ENCODE measurements at regions not wholly inside any gene's neighbourhood (a gene's known extent, or its start where the extent isn't known, plus 50 kb on each side); places are given as distances from the start of the nearest gene placed in this dataset.

GRCh38 chr14:22337521-22337920, 251.5 kb downstream of the DAD1 start:
- Histone ChIP-seq H3K56ac (replicated peaks; ENCODE audit: insufficient read length, low read depth, low read length) (no peak overlapping the region), H4K5ac (ENCODE audit: insufficient read length, low read depth, low read length) (no peak overlapping the region), H3K23ac (ENCODE audit: insufficient read length) (no peak overlapping the region), H3K4me2 (ENCODE audit: insufficient read depth in 1 of 2, low read depth in 2 of 2, low read length in 2 of 2) (no peak overlapping the region), H3K4ac (replicated peaks; ENCODE audit: insufficient read length, low read depth, low read length) (no peak overlapping the region), H3K4me1 (replicated peaks in 1 of 4; ENCODE audit: control insufficient read depth in 3 of 4, insufficient read depth in 4 of 4, low read length in 3 of 4) (peaks cover 0 to 8% (median 7%) of the 10 kb centered on the region in 4 experiments; a peak in 5 of 7 replicates), H2BK12ac (ENCODE audit: low read depth, low read length) (no peak overlapping the region), H3K9me3 (ENCODE audit: insufficient read depth in 2 of 2, low read depth in 1 of 2, low read length in 1 of 2) (no peaks in the 10 kb centered on the region), H3K18ac (ENCODE audit: extremely low read depth, low read length) (no peak overlapping the region), H3K27ac (ENCODE audit: low read depth, low read length) (no peak overlapping the region), H2AK5ac (ENCODE audit: low read depth, low read length) (no peak overlapping the region), H3K14ac (ENCODE audit: insufficient read length) (no peak overlapping the region), H4K20me1 (replicated peaks in 1 of 2; ENCODE audit: control insufficient read depth in 1 of 2, insufficient read depth in 2 of 2, low read length in 2 of 2) (no peaks in the 10 kb centered on the region), H3K9ac (replicated peaks in 1 of 4; ENCODE audit: extremely low read depth in 1 of 4, low read depth in 3 of 4, low read length in 3 of 4) (no peak overlapping the region), H3K79me2 (ENCODE audit: control insufficient read depth in 1 of 2, insufficient read depth in 2 of 2, low read length in 2 of 2) (no peaks in the 10 kb centered on the region), H3K4me3 (ENCODE audit: extremely low read depth in 1 of 4, insufficient read depth in 2 of 4, low read depth in 3 of 4, low read length in 4 of 4) (no peak overlapping the region), H3K79me1 (ENCODE audit: low read depth, low read length) (no peaks in the 10 kb centered on the region), H2BK15ac (ENCODE audit: low read length) (no peak overlapping the region), H3K36me3 (ENCODE audit: control insufficient read depth in 2 of 4, insufficient read depth in 4 of 4, low read length in 3 of 4) (no peaks in the 10 kb centered on the region), H2BK5ac (ENCODE audit: low read depth, low read length) (no peak overlapping the region), H2BK20ac (ENCODE audit: low read length) (no peak overlapping the region), H2AFZ (ENCODE audit: low read length) (no peak overlapping the region), H2BK120ac (replicated peaks; ENCODE audit: low read depth, low read length) (no peak overlapping the region), H4K8ac (ENCODE audit: extremely low read depth, insufficient read depth, low read length) (no peak overlapping the region), H3K23me2 (ENCODE audit: low read depth, low read length) (no peaks in the 10 kb centered on the region; the same call in 1 of the 2 replicates), H3K27me3 (replicated peaks in 1 of 4; ENCODE audit: control insufficient read depth in 3 of 4, extremely low read depth in 1 of 4, insufficient read depth in 3 of 4, low read length in 3 of 4) (no peaks in the 10 kb centered on the region), H4K91ac (replicated peaks; ENCODE audit: insufficient read length, low read length) (no peak overlapping the region)
- TF ChIP-seq CEBPB (IDR thresholded peaks at IDR 0.05; ENCODE audit: low read depth, low read length) = no peak
- TF ChIP-seq MAX (IDR thresholded peaks at IDR 0.05) = no peak
- no peak for TF ChIP-seq E2F6 (IDR thresholded peaks at IDR 0.05)
- TF ChIP-seq ZNF274 (IDR thresholded peaks at IDR 0.05; ENCODE audit: borderline replicate concordance, extremely low read depth, low read length) = no peak
- TF ChIP-seq NANOG (IDR thresholded peaks at IDR 0.05; ENCODE audit: insufficient read depth, low read depth, low read length, poor library complexity, severe bottlenecking) = no peak
- TF ChIP-seq TAF7 (optimal IDR thresholded peaks at IDR 0.05; ENCODE audit: borderline replicate concordance, low read depth, low read length) = no peak
- TF ChIP-seq TAF1 (IDR thresholded peaks at IDR 0.05; ENCODE audit: low read depth, low read length) = no peak
- TF ChIP-seq BRCA1 (IDR thresholded peaks at IDR 0.05; ENCODE audit: low read depth, low read length) = no peak
- TF ChIP-seq EZH2 (IDR thresholded peaks at IDR 0.05; ENCODE audit: low read depth, low read length, severe bottlenecking) = no peak
- TF ChIP-seq HDAC6 (IDR thresholded peaks at IDR 0.05; ENCODE audit: low read depth, low read length) = no peak
- no peak for TF ChIP-seq BCL11A (IDR thresholded peaks at IDR 0.05; ENCODE audit: low read depth in 2 of 2, low read length in 2 of 2)
- ChIA-PET CTCF (ENCODE audit: partially characterized antibody) (interaction anchor here (8.4 kb wide), 1 partner anchor 17 kb away, joined by 62 read pairs; no protein-coding TSS in a partner anchor), POLR2A (ENCODE audit: partially characterized antibody) (no interaction called here)
- FAIRE-seq (no peak), DNase-seq (ENCODE audit: low read depth in 1 of 2, low spot score in 2 of 2) (no peak)
- 73% methylated on average over 1 of the region's 1 CpG; no CpG with 5 or more reads in 1 of the 2 experiments for WGBS, 2 experiments (ENCODE audit: extremely low coverage in 1 of 2, insufficient coverage in 1 of 2, insufficient read length in 1 of 2, insufficient replicate concordance in 2 of 2, low coverage in 1 of 2, low lambda C conversion rate in 2 of 2, missing lambda C conversion rate in 1 of 2)
